EH (cell line): ENCODE measurements at regions not wholly inside any gene's neighbourhood (a gene's known extent, or its start where the extent isn't known, plus 50 kb on each side); places are given as distances from the start of the nearest gene placed in this dataset.

Experiments used
- DNase-seq: peaks from one replicate; pipeline ENCODE4 v3.0.0-alpha.2; 2015; ENCODE audit warnings: low read depth

- no peak for DNase-seq
These were observed 104.0 kb upstream of the PTCH1 start for GRCh38 chr9:95620722-95621121.

- DNase-seq = no peak
These were observed 103.5 kb upstream of the PTCH1 start for GRCh38 chr9:95620314-95620713.

GRCh38 chr9:95615246-95615645 lies 98.5 kb upstream of the PTCH1 start:
- DNase-seq = no peak

GRCh38 chr9:95613670-95614069 lies 96.9 kb upstream of the PTCH1 start:
- no peak for DNase-seq

- no peak for DNase-seq
These were observed 94.6 kb upstream of the PTCH1 start for GRCh38 chr9:95611354-95611753.

GRCh38 chr9:95610006-95610785 lies 93.4 kb upstream of the PTCH1 start:
- no peak for DNase-seq

GRCh38 chr9:95609426-95609825 lies 92.7 kb upstream of the PTCH1 start:
- no peak for DNase-seq

- no peak for DNase-seq
These were observed 91.6 kb upstream of the PTCH1 start for GRCh38 chr9:95608341-95608740.

- no peak for DNase-seq
These were observed 90.7 kb upstream of the PTCH1 start for GRCh38 chr9:95607507-95607906.

- no peak for DNase-seq
These were observed 89.9 kb upstream of the PTCH1 start for GRCh38 chr9:95606489-95607350.

- DNase-seq = no peak
These were observed 89.2 kb upstream of the PTCH1 start for GRCh38 chr9:95605816-95606488.

- DNase-seq = no peak
These were observed 88.3 kb upstream of the PTCH1 start for GRCh38 chr9:95605101-95605500.

GRCh38 chr9:95598236-95598635 lies 81.5 kb upstream of the PTCH1 start:
- no peak for DNase-seq

GRCh38 chr9:95595721-95596295 lies 79.0 kb upstream of the PTCH1 start:
- no peak for DNase-seq

- DNase-seq = no peak
These were observed 76.2 kb upstream of the PTCH1 start for GRCh38 chr9:95592931-95593330.

- DNase-seq = no peak
These were observed 72.2 kb upstream of the PTCH1 start for GRCh38 chr9:95588724-95589588.

- DNase-seq = no peak
These were observed 70.5 kb upstream of the PTCH1 start for GRCh38 chr9:95587021-95587964.

GRCh38 chr9:95586326-95586725 lies 69.6 kb upstream of the PTCH1 start:
- DNase-seq = no peak

GRCh38 chr9:95585824-95586223 lies 69.1 kb upstream of the PTCH1 start:
- no peak for DNase-seq

- no peak for DNase-seq
These were observed 67.4 kb upstream of the PTCH1 start for GRCh38 chr9:95584176-95584575.
